Amniotic epithelial cell (primary cell): ENCODE measurements at regions not wholly inside any gene's neighbourhood (a gene's known extent, or its start where the extent isn't known, plus 50 kb on each side); places are given as distances from the start of the nearest gene placed in this dataset.
"Not testable (repeated sequence)": the region's sequence is repeated elsewhere in the genome, so short reads cannot be mapped to it uniquely, and the experiment has no call there.

Experiments used
- DNase-seq: peaks from one replicate; pipeline ENCODE4 v3.0.0-alpha.2; 2010; ENCODE audit warnings: low read depth

DNA sequence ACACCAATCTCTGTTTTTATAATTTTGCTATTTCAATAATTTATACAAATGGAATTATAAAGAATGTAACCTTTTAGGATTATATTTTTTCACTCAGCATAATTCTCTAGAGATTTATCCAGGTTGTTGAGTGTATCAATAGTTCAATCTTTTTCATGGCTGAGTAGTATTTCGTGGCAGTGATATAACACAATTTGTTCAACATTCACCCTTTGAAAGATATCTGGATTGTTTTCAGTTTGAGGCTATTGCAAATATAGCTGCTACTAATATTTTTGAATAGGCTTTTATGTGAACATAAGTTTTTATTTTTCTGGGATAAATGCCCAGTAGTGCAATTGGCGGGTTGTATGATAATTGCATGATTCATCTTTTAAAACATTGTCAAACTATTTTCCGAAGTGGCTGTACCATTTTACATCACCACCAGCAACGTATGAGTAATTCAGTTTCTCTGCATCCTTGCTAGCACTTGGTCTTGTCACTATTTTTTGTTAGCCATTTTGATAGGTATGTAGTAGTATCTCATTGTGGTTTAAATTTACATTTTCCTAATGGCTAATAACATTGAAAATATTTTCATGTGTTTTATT lies 55.6 kb upstream of the ABCD3 start:
- DNase-seq, result no peak

DNA sequence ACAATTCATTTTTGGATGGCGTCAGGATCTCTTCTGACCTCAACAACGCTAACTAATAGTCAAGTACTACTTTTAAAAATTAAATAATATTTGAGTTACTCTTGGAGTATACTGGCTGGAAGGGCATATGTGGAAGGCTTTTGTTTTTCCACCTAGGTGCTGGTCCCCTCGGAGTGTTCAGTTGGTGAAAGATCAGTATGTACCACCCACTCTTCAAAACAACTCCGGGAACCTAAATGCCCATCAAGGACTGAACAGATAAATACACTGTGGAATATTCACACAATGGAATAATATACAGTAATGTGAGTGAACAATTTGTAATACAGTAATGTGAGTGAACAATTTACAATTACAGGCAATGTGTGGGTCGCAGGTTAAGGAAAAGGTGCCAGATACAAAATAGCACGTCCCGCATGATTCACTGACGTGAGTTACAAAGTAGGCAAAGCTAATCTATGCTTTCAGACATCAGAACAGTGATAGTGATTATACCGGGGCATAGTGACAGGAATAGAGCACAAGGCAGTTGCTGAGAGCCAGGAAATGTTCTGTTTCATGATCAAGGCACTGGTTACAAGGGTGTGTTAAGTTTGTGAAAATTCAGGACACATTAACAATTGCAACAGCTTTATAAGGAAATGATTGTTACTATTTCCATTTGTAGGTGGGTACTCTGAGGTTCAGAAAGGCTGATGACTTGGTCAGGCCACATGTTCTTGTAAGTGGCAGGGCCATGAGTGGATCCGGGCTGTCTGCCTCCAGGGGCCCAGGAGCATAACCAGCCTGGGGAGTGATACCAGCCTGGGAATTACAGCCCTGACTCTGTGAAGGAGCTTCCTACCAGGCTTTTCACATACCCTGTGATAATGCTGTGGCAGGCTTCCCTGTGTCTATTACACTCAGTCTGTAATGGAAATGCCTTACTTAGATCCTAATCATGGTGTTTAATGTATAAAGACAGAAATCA lies 59.3 kb upstream of the ABCD3 start:
- DNase-seq, result no peak

DNA sequence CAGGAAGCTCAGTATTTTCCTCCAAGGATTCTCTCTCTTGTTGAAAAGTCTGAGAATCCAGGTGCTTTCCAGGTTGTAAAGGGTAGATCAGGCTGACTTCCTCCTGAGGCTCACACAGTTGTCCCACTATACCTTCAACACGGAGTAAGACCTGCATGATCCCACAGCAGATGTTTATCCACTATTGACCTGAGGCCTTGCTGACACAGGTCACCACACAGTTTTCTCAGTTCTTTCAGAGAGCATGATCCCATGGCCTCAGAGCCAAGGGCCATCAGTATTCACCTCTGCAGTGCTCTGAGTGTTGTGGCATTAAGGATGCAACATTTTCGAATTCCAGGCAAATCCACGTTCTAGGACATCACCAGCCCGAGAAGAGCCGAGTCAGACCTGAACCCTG lies 60.5 kb upstream of the ABCD3 start:
- DNase-seq, result no peak

DNA sequence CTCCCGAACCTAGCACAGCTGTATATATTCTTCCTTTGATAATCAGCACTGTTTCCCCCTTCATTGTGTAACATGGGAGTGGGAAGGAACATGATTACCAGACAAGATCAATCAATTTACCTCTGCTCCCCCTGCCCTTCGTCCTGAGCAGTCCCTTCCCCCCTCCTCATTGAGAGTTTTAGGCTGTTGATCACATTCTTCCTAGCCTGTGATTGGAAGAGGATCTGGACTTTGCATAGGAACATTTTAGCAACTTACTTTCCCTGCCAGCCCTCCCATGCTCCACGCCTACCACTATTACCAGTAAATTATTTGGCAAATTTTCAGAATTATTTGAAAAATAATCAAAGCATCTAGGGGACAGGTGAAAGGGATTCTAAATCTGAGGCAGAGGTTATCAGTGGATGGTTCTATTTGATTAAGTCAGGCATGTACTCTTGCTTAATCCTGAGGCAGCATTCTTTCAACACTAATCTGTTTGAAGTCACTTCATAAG lies 62.7 kb upstream of the ABCD3 start:
- DNase-seq, result peak; percentile 14

DNA sequence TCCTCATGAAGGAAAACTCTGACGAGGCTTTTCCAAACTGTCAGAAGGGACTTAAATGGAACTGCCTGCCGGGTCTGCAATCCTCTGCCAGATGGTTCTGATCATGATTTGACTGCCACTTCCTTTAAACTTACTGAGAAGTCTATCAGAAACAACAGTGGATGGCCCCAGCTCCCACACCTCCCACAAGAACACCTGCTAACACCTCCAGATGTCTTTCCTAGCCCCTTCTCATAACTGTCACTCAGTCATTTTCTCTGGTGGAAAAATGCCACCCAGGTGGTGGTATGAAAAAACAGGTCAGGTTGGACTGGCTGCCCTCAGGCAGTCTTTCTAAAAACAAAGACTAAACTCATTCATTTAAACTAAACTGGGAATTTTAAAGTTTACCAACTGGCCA lies 66.7 kb upstream of the ABCD3 start:
- no peak for DNase-seq

DNA sequence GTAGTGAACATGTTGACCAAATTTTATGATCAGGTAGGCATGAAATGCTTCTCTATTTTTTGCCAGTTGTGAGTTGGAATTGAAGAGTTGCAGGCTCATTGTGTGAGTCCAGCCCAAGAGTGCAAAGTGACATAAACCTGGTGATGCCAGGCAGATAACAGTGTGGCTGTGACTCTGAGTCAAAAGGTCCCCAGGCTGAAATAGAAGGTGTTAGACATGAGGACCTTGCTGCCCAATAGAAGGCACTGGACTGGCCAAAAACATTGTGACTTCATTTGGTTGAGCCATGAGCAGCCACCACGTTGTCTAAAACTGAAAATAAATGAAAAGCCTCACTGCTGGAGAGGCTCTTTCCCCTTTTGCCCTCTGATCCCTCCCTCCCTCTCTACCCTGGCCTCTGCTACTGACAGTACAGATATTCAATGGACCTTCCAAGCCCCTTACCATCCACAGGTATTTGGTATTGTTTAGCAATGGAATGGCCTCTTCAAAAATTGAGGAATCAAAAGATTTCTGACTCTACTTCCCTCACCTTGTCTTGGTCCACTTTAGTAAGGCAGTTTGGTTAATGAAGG lies 67.8 kb upstream of the ABCD3 start:
- DNase-seq, result no peak

DNA sequence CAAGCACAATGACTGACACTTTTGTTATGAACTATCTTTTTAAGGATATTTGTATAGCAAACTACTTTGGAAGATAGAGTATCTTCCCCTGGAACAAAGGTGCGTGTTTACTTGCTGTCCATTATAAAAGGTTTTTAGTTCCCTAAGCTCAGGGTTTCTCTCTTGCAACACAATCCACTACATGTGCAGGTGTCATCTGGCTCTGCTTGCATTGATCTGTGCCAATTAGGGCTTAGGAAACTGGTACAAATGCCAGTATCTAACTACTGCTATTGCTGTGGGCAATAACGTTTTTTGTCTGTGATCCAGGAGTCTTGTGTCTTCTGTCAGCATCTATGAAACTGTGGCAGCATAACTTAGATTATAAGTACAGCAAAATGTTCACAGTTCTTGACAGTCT lies 68.3 kb upstream of the ABCD3 start:
- DNase-seq, result no peak

DNA sequence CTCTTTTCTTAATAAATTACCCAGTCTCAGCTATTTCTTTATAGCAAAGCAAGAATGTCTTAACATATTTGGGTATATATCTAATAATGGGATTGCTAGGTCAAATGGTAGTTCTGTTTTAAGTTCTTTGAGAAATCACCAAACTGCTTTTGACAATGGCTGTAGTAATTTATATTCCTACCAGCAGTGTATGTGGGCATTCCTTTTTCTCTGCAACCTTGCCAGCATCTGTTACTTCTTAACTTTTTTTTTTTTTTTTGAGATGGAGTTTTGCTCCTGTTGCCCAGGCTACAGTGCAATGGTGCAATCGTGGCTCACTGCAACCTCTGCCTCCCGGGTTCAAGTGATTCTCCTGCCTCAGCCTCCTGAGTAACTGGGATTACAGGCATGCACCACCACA lies 69.8 kb upstream of the ABCD3 start:
- DNase-seq, result not testable (repeated sequence)

DNA sequence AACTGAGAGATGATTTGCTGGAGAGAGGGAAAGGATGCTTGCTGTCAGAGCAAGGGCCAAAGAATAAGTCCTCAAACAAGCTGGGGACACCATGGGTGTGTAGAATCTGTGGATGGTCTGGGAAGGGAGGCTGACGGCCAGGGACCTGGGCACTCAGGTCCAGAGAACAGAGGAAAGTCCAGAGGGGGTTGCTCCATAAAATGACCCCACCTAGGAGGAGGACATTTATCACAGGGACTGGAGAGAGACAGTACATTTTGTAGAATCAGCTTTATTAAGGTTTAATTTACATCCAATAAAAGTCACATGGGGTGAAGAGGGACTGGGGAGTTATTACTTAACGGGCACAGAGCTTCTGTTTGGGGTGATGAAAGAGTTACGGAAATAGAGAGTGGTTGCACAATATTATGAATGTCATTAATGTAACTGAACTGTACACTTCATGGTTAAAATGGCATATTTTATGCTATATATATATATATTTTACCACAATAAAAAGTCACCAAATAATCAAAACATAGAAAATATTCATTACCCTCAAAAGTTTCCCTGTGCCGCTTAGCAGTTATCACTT lies 73.0 kb upstream of the ABCD3 start:
- DNase-seq, result no peak

DNA sequence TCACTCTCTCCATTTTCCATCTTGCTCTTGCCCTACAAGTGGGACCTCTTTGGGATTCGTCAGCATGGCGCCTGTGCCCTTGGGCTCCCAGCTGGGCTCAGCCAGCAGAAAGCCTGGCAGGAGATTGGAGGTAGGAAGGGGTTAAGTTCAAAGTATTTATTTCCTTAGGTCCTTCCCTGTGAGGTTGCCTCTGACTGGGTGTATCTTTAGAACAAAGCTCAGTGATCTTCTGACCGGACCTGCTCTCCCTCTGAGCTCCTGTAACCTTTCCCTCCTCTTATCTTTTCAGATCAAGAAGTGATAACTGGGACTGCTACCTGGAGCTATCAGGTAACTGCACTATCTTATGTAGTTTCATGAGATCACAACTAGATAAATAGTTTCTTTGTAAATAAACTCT lies 75.8 kb upstream of the ABCD3 start:
- DNase-seq, result no peak

DNA sequence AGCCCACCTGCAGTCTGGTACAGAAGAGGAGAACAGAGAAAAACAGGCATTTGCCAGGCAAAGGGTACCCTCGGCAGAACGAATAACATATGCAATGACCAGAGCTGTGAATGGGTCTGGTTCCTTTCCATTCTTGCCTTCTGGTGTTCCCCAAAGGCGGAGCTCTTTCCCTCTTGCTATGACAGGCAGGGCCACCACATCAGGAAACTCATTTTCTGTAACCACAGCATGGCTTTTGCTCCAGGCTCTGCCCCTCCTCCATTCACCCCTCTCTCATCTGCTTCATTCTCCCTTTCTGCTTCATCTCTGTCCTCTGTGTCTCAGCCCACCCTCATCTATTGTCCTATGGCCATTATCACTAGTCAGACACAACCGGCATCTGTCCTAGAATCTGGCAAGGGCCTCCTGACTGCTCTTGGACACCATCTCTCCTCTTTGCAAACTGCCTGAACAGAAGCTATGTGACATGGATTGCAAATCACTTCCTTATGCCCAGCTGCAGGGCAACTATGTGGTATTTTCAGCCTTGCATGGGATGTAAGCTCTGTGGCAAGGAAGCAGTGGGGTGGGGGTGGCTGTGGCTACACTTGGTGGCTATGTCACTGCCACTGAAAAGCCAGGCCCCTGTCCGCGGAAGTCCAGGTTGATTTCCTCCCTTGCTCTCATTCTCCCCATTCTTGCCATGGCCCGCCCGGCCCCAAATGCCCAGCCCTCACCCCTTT lies 78.8 kb upstream of the ABCD3 start:
- no peak for DNase-seq

DNA sequence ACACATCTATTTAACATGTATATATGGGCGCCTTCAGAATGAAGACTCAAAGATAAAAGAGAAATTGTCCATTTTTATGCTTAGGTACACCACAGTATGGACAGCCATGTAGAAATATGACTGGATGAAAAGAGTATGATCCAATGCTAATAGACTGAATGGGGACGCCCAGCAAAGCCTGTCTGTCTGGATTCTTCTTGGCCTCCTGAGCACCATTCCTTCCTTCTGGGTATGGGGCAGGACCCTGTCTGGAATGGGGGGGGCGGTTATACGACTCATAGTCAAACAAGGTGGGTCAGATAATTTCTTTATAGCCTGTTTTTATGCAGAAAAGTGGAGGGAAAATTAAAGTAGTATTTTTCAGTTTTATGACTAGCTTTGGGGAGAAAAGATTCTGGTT lies 81.2 kb upstream of the ABCD3 start:
- no peak for DNase-seq

DNA sequence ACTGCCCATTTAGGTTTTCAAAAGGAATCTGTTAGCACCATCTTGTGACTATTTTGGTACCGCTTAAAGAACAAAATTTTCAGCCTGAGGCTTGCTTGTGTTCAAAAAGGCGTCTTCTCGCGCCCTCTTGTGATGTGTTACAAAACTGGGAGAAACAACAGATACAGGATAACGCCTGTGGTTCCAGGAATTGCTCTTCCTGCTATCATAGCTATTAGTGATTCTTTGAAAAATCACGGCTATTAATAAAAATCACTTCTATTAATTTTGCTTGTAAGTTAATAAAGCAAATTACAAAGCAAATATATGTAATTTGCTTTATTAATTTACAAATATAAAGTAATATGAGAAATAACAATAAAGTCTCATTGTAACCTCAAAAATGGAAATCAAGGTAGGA lies 82.2 kb upstream of the ABCD3 start:
- peak; percentile 90 for DNase-seq

DNA sequence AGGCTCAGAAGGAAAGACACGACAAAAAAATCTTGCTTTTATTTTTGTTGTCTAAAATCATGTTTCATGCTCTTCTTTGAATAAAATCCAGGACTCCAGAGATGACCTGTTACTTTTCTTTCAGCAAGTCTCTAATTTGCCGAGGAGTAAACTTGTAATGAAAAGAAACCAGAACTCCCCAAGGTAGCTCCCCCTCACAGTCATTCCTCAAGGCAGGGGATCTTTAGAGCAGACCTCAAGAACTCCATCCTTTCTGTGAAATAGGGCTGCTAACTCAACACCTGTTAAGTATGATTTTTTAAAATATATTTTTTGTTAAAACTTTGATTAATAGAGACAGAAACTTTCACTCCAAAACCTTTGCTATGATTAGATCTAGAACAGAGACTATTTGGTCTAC lies 82.7 kb upstream of the ABCD3 start:
- no peak for DNase-seq

DNA sequence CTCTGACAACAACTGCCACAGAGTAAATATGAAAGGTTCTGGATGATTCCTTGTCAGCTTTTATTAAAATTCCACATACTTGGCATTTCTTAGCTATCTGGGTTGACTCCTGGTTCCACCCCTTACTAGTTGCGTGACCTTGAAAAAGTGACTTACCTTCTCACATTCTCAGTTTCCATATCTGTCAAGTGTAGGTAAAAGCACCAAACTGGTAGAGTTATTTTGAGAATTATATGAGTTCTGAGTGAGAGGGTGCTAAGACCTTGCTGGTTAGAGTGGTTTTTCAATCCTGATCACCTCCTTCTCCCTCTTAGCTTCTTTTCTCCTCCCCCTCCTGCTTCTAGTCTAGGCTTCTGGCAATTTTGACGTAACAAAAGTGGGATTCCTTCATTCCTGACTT lies 83.4 kb upstream of the ABCD3 start:
- DNase-seq, result no peak

DNA sequence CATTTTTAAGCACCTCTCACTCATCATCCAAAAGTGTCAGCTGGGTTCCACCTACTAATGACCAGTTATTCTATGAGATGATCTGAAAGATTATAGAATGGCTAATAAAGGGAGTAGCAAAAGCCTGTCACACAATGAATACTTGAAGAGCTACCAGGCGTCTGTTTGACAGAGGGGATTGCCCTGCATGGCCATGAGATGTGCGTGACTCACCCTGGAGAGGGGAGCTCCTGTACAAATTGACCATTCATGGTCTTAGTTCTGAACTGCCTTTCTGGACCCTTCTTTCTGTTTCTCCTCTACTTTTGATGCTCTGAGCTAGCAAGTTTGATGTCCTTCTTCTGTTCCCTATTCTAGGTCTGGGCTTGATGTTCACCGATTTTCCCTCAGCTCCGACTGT lies 85.2 kb upstream of the ABCD3 start:
- DNase-seq, result no peak

DNA sequence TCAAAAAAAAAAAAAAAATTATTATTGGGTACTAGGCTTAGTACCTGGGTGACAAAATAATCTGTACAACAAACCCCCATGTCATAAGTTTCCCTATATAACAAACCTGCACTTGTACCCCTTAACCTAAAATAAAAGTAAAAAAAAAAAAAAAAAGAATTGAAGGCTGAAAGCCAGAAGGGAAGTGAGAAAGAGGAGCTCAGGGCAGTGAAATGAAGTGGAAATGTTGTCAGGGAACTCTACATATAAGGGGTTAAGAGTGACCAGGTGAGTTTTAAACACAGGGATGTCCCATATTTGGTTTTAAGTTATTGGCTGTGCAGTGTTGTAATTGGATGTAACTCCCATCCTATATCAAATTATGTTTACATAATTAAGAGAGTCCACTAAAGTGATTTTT lies 85.7 kb upstream of the ABCD3 start:
- DNase-seq, result no peak

DNA sequence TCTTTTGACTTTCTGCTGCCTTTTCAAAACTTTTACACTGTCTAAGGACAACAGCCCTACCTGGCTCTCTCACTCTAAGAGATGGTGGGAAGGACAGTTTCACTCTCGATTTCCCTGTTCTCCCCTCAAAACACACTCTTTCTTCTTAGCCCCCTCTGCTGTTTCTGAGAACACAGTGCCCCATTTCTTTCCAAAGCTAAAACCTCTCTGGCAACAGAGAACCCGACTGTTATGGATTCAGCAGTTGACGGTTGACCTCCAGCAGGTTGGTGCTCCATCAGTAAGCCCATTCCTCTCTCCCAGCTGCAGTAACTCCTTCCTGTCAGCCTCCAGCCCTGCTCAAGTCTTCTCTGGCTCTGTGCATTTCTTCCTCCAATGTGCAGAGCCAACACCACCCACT lies 88.2 kb upstream of the ABCD3 start:
- peak; percentile 37 for DNase-seq

DNA sequence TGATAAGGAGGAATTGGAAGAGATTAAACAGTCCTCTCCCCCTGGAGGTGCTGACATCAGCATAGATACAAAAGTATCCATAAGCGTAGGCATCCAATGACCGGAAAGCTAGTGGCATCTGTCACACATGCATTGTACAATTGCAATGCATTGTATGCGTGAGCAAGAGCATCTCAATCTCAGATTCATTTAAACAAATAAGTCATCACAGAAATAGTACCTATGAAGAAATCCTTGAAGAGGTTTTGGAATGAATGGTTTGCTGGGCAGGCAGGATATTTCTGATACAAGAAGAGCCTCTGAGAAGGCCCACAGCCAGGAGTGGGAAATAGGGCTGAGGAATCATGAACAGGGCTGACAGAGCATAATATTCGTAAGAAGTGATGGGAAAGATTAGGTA lies 88.9 kb upstream of the ABCD3 start:
- no peak for DNase-seq

DNA sequence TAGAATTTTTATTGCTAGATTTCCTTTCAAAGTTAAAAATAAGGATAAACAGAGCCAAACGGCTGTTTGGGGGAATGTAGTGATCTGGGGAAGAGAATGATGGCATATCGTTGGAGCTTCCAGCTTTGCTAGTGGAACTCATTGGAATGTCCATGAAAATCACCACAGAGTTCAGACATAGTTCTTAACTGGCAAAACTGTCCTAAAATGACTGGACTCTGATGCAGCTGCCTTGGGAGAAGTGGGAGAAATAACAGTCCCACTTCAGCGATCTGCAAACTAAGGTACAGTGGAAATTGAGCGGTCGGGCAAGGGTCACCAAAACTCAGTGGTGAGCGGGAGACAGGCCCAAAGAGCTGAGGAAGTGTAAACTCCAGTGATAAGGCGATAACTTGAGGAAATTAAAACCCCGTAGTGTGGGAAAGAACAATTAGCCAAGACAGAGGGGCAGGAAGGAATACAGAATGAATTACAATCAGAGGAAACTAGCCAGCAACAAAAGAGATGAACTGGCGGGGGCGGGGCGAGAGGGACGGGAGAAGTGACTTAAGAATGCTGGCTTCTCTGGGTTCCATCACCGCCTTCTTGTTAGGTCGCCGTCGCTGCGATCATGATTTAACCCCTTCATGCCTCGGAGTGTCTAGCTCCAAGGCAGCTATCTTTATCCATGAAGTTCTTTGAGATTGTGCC lies 89.8 kb upstream of the ARHGAP29 start:
- DNase-seq, result no peak

DNA sequence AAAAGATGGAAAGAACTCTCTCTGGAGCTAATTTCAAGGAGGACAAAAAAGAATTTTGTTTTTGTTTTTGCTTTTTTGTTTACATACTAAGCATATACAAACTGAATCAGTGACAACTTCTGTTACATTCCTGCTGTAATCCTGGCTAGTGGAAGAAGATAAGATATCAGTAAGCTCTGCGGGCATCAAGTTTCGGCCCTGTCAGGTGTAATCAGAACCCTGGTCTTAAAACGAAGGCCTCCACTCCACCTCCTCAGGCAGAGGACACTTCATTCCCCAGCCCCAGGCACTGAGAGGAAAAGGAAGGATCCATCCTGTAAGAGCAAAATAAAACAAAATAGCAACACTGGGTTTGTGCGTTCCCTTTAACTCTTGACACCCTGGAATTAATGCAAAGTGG lies 88.9 kb upstream of the ARHGAP29 start:
- peak; percentile 29 for DNase-seq
